GM19238 (cell line): ENCODE measurements at regions not wholly inside any gene's neighbourhood (a gene's known extent, or its start where the extent isn't known, plus 50 kb on each side); places are given as distances from the start of the nearest gene placed in this dataset.

Experiments used
- DNase-seq: peaks from one replicate; pipeline ENCODE4 v3.0.0; 2011; ENCODE audit warnings: low spot score; ENCODE audit not compliant: insufficient read length

DNA sequence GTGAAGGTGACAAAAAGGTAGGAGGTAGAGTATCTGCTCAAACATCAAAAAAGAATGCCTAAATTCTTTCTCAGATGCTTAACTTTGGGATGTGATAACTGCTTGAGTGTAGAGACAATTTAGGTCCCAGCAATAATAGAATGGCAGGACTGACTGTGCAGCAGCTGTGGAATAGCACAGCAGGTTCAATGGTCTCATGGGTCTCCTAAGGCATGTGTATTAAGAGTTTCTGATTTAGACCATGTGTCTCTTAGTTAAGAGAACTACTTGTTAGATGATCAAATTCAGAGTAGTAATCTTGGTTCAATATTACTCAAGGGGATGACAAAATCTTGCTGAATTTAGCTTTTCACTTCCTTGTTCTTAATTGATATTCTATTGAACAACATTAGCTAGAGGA is 72.0 kb downstream of the ALX1 start:
- DNase-seq: no peak

DNA sequence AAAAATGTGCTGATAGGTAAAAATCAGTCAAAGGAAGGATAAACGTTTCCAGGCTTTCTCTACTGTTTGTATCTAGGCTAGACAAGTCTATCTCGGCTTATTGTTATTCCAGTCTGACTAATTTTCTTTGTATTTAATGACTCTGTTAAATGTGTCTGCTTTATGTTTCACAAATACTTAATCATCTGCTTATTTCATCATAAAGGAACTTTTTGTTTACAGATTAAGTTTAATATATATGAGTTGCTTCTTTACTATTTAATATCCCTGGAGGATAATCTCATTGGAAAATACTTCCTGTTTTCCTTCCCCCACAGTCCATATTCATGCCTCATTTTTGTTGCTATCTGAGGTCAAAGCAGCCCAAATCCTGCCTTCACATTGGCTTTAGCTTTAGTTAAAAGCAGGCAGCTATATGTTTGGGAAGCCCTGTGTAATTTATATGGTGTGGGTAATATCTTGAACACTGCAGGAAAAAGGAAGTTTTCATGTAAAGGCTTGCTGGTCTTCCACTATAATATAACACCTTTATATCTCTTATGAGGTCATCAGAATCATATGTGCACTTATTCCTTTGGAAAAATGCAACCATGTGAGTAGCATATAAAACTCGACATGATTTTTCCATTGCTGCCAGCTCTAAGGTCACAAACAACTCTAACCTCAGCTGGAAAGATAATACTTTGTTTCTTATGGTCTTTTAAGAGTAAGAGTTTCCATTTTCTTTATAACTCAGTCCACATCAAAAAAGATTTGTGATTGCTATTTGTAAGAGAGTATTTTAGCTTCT is 76.8 kb downstream of the ALX1 start:
- DNase-seq: no peak

DNA sequence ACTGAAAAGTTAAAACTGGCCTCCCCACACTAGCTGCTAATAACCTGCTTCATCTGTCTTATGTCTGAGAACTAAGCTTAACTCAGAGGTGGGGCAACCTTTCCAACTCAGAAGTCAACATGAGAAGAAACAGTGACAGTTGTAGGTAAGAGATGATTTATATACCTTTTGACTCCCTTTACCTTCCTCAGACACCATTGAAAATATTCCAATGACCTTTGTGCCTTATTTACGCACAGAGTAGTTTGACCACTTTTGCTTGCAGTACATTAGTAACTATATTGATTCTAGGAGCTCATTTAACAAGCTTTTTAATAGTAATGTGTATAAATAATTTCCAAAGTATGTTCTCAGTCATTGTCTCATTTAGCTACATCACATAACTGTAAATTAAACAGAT is 77.6 kb downstream of the ALX1 start:
- no peak for DNase-seq

DNA sequence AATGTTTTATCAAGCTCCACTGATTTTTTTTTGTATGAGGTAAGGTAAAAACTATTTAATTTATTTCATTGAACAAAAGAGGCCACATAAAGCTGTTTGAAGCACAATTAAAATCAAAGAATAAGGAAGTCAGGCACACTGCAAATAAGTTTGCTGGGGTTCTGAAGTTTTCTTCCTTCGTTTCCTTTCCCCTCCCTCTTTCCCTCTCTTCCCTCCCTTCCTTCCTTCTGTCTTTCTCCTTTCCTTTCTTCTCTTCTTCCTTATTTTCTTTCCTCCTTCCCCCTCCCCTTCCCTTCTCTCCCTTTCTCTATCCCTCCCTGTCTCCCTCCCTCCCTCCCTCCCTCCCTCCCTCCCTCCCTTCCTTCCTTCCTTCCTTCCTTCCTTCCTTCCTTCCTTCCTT is 78.7 kb downstream of the ALX1 start:
- no peak for DNase-seq

DNA sequence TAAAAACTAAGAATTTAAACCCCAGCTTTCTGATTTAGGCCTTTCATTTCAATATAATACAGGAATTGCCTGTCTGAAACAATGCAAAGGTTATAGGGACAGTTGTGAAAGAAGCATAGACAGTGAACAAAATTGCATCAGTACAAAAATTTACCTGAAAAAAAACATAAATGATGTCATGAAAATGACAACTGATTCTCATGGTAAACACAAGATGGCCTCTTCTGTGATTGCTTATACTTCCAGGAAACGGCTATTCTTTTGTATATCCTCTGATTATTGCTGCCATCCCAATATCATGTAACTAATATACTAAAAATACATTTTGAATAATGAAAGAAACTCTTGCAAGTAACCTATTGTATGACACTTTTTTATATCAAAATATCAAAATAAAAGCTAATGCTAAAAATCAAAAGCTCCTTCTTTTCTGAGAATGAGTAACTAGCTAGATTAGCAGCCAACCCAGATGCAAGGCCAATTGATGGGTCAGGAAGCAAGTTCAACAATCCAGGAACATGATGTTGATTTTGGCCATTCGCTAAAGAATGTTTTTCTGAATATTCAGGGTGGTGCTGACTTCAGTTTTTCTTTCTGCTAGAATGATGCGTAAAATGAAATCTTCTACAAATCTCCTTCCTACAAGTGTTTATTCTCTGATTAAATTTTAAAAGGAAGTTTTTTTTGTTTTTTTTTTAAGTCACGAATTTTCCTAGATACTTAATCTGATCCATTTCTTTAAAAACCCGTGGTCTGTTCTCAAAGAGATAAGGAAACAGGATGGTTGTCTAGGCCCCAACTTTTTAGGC is 83.6 kb downstream of the ALX1 start:
- DNase-seq: no peak

DNA sequence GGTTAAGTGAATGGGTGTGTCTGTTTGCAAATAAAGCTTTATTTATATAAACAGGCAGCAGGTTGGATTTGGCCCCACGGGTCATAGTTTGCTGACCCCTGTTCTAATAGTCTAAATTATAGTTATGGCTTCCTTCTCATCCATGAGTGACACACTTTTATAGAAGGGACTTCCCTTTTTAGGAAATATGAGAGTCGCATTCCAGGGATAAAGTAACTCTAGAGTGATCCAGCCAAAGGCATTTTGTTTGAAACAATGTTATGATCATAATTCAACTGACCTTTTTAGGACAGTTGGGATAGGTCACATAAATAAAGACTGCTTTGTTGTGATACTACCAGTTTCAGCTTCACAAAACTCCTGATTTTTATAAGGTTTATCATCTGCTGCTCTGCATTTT is 87.9 kb downstream of the ALX1 start:
- DNase-seq: no peak

DNA sequence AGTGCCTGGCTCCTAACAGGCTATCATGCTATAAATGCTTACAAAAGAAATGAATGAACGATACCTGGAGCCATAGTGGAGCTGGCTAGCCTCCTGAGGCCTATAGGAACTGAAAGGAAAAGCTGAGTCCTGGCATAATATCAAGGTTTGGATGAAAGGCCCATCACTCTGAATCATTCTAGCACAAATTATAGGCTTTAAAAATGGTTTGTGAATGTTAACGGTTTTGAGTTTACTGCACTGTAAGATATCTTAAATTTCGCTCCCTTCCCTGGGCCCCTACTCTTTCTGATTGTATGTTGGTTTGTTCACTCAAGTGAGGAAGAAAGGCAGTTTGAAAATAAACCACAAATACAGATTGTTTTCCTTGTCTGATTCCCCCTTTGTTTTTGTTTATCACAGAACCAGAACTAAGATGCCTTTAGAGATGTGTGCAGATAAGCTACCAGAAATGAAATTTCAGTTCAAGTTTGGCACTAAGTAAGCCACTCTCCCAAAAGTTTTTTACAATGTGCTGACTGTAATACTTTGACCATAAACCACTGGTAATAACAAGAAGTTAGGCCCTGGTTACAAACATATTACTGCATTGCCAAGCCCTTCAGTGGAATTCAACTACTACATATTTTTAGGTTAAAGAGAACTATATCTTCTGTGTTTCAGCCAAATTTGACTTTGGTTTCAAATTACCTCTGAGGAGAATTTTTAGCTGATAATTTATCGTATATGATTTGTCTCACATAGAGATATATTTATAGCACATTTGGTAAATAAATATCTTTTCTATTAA is 89.5 kb downstream of the ALX1 start:
- no peak for DNase-seq

DNA sequence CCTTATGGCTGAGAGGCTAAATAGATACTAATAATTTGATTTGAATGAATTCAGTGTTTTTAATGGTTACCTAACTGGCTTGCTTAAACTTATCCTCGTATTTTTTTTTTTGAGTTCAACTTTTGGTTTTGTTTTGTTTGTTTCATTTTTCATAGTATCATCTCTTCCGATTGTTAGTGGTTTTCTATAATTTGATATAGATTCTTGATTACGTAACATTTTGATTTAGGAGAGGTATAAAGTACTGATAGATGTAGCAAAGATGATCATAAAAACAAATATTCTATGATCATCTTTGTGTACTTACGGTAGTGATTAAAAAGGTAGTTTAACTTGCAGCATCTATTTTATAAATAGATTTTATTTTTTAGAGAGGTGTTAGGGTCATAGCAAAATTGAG is 93.0 kb downstream of the ALX1 start:
- no peak for DNase-seq

DNA sequence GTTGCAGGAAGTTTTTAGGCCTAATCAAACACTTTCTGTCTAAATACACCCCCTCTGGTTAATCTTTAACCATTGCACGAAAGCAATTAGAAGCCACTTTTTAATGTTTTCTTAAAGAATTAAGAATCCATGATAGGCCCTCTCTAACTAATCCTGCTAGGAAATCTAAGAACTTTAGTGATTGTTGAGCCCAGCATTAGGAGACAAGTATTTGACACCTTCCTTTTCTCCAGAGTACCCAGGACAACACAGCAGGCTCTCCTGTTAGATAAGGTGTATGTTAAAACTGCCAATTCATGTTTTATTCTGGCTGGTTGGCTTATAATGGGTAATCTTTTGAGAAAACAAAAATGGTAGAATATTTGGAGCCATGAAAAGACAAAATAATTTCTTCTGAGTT is 95.0 kb downstream of the ALX1 start:
- DNase-seq: no peak

DNA sequence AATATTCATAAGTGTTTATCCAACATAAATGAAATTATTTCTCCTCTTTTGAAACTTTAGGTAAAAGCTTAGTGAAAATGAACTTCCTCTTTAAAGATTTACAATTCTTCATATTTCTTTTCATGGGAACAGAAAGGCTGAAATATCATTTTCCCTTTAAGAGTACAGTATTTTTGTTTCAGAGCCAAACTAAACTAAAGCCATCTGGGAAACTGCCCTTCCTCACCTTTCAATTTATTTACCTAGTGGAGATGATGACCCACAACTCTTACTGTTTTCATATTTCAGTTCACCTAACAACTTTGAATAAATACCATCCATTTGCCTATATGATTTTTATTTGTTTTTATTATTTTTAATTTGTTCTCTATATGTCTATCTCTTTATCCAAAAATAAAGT is 105.4 kb downstream of the ALX1 start:
- DNase-seq: no peak

DNA sequence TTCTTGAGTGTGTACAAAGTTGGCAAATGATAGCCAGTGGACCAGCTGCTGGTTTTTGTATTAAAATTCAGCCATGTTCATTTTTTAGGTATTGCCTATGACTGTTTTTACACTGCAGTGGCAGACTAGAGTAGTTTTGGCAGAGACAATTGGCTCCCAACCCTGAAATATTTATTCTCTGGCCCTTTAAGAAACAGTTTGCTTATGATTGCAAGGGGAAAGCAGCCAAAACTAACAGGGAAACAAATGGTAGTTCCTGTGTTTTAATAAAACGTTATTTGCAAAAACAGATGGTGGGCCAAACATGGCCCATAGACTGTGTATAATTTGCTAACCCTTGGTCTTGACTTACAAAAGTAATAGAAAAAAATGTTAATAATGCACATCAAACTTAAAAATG is 110.2 kb downstream of the ALX1 start:
- DNase-seq: no peak

DNA sequence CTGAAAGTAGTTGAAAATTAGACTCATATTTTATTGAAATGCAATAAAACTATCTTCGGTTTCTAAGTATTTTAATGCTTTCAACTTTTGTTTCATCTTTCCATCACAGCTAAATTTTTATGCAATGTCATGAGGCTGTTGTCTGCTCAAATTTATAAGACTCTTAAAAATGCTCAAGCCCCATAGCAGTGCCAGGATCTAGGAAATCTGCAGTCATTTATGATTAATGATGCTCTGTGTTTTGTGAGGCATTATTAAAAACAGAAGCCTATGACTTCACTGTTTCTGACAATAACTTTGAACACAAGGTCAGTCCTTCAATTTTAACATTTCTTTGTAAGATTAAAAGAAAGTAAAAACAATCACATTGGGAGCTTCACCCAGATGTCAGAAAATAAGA is 112.5 kb downstream of the ALX1 start:
- no peak for DNase-seq

DNA sequence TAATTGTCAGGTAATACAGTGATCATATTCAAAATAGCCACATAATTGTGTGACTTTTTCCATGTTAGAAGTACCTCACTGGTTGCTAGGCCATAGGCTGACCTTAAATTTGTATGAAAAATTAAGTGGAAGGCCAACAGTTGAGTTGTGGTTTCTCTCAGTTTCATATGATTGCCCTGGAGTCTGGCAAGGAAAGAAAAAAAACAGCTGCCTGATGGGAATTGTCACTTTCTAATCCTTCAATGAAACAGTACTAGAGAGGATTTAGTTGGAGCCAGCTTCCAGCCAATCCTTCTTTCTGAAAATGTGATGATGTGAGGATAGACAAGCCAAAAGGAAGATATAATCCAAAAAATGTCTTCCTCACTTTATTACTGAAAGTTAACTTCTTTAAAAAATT is 113.6 kb downstream of the ALX1 start:
- no peak for DNase-seq

DNA sequence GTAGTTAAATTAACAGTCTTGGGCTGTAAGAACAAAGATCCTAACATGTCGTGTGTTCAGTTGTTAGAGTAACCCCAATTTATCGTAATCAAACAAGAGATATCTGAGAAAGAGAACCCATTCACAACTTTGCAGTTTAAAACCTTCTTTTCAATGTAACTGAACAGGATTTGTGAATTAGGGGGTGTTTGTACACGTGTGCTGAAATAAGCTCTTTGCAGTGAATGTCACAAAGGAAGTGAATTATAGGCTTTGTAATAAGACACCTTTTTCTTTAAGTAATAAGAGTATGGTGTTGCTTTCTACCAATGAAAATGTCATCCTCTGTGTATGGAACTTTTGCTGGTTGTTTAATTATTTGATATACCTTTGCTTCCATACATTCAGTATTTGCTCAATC is 114.0 kb downstream of the ALX1 start:
- no peak for DNase-seq

DNA sequence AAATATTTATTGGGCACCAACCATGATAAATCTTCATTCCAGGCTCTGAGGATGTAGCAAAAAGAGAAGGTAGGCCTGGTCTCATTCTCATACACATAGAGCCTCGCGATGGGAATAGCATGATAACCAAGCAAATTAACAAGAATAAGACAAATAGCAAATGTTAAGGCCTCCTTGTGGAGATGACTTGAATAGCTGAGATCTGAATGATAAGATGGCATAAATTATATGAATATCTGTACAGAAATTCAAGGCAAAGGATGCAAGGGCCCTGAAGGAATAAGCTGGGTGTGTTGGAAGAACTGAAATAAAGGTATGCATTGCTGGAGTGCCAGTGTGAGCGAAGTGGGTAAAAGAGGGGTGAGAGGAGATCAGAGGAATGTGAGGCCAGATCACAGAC is 114.8 kb downstream of the ALX1 start:
- no peak for DNase-seq

DNA sequence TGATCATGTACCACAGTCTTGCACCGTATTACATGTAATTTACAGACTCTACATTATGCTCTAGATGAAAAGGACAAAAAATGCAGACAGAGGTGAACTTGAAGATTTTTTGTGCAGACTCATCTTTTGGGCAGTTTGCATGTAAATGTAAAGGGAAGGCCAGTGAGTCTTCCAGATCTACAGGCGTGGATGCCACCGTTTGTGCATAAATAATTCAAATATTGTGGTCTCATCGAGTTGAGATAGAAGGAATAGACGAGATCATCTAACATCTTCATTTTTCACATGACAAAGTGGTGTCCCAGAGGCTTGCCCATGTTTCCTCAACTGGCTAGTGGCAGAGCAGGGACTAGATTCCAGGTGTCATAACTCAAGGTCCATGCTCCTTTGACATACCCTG is 125.2 kb downstream of the ALX1 start:
- no peak for DNase-seq

DNA sequence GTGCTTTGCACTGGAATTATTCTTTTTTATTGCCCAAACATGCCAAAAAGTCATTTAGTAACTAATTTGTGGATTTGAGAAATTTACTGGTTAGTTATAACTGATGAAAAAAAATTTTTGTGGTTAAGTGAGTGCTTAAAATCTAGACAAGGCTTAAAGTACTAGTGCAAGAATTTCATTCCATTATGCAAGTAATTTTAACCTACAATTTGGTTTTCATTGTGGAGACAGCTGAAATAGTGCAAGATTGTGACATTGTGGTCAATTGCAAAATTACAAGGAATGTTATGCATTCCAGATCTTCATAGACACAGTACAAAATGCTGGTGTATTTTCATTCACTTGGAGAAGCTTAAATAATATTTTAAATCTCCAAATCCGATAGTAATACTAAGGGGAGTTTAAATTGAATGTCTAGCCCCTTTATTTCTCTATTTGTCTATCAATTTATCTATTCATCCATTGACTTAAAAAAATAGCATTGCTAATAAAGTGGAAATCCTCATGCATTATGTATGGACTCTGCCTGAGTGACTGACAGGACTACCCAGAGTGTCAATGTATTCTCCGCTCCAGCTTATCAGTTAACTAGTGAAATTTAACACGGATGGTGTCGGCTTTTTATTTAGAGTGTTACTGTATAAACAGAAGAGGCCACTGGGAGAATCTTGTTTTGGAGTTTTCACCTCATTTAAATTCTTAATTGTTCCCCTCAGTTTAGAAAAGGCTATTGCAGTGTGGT is 125.9 kb downstream of the ALX1 start:
- DNase-seq: no peak

DNA sequence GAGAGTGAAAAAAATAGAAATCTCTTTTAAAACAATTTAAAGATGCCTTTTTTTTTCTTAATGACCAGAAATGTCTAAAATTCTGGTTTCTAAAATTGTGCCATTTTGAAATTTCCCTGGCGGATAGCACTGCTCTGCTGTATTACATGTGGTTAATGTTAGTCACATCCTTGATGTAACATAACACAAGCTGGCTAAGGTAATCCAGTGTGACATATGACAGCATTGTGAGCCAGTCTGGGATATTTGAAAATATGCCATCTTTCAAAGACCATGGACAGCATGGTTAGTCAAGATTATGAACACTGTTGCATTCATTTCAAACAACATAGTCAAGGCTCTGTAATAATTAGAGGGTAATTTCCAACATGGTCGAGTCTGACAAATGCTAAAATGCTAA is 133.2 kb downstream of the ALX1 start:
- DNase-seq: no peak

DNA sequence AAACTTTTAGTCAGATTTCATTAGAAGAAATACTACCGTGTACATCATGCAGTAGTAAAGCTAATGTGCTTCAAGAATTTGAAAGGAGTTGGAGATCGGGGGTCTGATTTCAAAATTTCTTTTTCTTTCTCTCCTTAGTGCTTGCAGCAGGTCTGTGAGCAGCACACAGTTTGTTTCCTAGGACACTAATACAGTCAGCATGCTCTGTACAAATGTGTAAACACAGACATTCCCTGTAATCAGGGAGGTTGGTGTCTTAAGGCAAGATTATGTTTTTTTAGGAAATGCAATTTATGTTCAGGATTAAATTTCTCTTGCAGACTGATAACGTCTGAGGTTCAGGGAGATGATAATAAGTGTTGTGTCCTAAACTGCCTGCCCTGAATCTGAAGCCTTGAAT is 142.7 kb downstream of the ALX1 start:
- DNase-seq: no peak

DNA sequence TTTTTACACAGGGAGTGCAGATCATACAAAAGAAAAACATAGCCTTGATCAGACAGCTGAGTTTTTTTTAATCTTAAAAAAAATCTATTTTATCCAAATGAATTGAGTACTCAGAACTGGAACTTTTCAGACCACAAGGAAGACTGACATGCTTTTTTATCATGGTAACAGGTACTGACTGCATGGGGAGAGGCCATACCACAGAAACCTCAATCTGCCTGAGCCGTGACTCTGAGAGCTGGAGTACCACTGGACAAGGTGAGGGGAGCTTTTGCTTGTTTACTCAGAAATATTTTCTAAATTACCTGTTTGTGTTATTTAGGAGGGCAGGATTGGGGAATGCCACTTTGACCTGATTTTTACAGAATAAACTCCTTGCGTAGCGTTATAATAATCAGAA is 143.9 kb downstream of the ALX1 start:
- no peak for DNase-seq

DNA sequence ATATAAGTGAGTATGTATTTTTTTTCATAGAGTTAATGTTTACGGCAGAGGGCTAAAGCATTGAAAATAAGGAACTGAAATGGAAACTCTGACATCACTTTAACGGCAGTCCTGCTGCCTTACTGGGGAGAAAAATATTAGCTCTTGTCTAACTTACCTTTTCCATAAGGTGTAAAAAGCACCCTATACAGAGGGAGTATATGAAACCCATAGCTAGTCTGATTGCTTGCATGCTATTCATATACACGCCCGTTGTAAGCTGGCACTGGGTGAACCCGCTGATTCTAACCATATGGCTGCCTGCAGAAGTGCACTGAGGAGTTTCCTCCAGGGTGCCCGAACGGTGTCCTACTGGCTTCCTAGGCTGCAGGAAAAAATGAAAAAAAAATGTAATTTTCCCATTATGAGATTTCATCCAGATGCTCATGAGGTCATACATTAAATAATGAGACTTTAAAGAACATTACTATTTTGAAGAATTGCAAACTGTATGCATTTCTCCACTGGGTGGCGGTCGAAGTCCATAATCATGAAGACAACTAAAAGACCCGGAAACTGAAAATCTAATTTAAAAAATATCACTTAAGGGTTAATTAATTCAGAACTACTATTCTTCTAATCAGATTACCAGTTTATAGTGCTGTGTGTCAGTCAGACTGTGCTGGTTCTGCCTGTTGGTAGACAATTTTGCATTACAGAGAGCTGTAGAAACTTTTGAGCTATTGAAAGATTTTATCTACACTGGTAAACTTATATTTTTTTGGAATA is 144.7 kb downstream of the ALX1 start:
- DNase-seq: no peak
